DMS 273 (cell line): ENCODE measurements at regions not wholly inside any gene's neighbourhood (a gene's known extent, or its start where the extent isn't known, plus 50 kb on each side); places are given as distances from the start of the nearest gene placed in this dataset.
"Not testable (repeated sequence)": the region's sequence is repeated elsewhere in the genome, so short reads cannot be mapped to it uniquely, and the experiment has no call there.

Experiments used
- DNase-seq: peaks from one replicate; lab custom pipeline; 2025; ENCODE audit not compliant: unreplicated experiment; lab: John Stamatoyannopoulos, UW

DNA sequence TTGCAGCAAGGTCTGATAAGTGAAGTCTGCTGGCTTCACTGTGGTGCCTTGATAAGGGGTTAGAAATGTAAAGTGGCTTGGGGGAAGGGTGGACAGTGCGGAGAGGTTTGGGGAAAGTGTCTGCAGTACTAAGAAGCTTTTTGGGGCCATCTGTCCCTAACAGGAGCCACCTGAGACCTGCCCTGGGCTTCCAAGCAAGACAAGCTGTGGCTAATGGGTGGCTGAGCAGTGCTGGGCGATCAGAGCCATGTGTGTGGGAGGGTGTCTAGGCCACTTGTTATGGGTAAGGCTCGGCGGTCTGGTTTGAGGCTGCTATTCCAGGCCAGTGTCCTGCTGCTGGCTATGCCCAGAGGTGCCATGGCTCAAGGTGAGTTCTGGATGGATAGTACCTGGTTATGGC is 185.4 kb upstream of the MTMR8 start:
- no peak for DNase-seq

DNA sequence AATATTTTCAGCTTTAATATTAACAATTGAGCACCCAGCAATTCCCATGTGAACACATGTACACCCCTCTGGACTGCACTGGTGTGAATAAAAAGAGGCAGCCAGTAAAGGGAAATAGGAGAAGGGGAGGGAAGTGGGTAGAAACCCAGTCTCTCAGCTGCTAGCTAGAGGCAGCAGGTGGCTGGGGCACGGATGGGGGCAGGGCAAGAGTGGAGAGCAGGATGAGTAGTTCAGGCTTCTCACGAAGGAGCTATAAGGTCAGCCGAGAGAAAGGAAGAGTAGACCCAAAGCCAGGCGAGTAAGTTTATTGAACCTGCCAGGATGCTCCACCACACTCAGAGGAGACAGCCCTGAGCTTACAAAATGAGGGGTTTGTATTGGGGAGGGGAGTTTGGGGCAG is 184.8 kb upstream of the MTMR8 start:
- no peak for DNase-seq

DNA sequence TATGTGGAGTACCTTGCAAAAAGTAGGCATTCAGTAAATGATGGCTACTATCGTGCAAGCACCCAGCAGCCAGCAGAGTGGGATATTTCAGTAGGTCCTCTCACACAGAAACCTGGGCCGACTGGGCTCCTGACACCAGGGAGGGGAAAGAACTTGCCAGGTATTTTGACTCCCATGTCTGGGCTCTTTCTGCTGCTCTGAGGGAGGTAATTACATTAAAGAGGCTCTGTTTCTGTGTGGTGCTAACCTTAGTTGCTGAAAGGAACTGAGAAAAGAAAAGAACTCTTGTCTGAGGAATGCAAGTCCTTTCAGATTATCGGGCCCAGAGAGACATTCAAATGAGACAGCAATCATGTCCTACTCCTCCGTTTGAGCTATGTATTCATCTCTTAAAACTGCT is 175.8 kb upstream of the MTMR8 start:
- DNase-seq, result no peak

DNA sequence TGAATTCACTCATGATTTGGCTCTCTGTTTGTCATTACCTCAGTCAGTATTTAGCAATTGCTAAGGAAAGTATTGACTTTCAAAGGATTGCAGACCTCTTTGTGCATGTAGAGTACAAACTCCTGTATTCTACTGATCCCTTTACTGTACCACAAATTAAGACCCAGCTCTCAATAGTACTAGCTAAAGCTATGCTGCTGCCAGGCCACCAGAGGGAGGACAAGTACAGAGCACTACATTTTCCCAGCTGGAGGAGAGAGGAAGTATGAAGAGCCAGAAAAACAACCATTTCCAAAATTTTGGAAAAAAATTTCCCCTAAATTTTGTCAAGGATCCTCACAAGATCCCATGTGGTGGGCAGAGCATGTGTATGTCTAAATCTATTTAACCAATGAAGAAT is 175.0 kb upstream of the MTMR8 start:
- DNase-seq, result peak; percentile 14

DNA sequence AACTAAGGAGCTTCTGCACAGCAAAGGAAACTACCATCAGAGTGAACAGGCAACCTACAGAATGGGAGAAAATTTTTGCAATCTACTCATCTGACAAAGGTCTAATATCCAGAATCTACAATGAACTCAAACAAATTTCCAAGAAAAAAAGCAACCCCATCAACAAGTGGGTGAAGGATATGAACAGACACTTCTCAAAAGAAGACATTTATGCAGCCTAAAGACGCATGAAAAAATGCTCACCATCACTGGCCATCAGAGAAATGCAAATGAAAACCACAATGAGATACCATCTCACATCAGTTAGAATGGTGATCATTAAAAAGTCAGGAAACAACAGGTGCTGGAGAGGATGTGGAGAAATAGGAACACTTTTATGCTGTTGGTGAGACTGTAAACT is 170.1 kb upstream of the MTMR8 start:
- not testable (repeated sequence) for DNase-seq

DNA sequence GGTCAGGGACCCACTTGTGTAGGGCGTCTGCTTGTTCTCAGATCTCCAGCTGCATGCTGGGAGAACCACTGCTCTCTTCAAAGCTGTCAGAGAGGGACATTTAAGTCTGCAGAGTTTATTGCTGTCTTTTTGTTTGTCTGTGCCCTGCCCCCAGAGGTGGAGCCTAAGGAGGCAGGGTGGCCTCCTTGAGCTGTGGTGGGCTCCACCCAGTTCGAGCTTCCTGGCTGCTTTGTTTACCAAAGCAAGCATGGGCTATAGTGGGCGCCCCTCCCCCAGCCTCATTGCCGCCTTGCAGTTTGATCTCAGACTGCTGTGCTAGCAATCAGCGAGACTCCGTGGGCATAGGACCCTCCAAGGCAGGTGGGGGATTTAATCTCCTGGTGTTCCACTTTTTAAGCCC is 154.0 kb upstream of the MTMR8 start:
- not testable (repeated sequence) for DNase-seq

DNA sequence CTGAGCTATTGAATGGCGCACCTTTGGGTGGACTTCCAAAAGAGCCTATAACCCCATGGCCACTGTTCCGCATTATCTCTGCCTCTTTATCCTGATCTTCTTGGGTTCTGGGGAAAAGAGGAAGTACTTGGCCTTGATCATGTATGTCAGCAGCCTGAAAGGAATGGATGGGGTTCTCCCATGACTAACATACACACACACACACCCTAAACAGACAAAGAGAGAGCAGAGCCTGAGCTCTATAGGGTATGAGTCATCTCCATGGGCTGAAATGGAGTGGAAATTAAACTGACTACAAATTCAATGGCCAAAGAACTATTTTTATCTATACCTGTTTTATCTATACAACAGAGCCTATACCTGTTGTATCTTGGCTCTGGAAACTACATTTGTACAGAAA is 141.5 kb upstream of the MTMR8 start:
- DNase-seq, result no peak
